HG02870 (cell line): ENCODE measurements at regions not wholly inside any gene's neighbourhood (a gene's known extent, or its start where the extent isn't known, plus 50 kb on each side); places are given as distances from the start of the nearest gene placed in this dataset.
"Not testable (repeated sequence)": the region's sequence is repeated elsewhere in the genome, so short reads cannot be mapped to it uniquely, and the experiment has no call there.

Experiments
- ATAC-seq: cut with Tn5 transposase; IDR thresholded peaks from one replicate; pipeline ENCODE4 v1.9.1; 2021; ENCODE audit warnings: mild to moderate bottlenecking, moderate library complexity; ENCODE audit not compliant: unreplicated experiment

DNA sequence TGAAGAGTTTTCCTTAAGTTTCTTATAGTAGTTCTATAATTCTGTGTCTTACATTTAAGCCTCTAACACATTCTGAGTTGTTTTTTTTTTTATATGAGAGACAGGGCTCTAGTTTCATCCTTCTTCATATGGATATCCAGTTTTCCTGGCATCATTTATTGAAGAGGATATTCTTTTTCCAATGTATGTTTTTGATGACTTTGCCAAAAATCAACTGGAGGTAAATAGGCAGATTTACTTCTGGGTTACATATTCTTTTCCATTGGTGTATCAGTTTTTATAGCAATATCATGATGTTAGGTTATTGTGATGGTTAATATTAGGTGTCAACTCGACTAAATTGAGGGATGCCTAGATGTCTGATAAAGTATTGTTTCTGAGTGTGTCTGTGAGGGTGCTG is 650.7 kb upstream of the GRID2 start:
- no peak for ATAC-seq

DNA sequence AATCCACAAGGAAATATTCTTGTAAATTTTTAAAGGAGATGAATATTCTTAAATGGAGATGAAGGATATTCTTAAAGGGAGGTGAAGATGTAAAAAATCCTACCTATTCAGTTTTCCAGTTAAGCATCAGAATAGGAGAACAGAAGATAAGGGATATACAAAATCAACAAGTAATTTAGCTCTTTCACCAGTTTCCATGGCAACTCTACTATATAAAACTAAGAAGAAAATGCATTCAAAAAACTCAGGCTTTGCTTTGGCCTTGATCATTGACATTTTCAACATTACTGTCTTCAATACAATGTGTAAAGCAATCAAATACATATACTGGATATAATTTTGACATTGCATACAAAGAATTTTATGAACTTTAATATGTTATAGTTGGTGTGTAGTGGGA is 622.7 kb upstream of the GRID2 start:
- no peak for ATAC-seq

DNA sequence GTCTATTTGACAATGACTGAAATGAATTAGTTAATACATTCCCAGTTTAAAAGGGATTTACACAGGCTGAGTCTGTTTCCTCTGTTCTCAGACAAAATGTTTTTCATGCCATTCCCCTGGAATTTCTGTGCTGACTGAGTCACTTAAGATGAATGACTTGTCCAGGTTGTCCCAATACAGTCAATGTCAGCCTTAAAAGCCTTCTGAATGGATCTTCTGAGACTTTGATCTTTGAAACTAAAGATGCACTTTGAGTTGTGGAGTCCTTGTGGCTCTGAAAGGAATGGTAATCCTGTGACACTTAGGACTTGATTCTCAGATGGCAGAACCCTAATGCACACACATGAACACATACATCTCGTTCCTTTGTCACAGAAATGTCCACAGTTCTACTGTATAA is 622.2 kb upstream of the GRID2 start:
- no peak for ATAC-seq

DNA sequence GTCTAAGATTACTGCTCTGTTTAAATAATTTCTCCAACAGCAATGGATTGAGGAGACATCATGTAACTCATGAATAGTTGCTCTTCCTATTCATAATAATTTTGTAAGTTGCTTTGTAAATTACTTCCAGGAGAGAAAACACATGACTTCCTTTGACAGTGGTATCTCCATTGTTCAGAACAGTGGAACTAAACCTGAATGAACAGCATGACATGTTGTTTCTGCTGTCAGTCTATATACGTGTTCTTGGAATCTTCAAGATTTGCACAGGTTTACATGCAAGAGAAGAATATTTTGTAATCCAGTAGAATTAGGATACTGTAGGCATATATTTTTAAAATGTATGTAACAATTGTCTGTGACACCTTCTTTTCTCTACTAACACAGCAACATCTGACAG is 618.8 kb upstream of the GRID2 start:
- no peak for ATAC-seq

DNA sequence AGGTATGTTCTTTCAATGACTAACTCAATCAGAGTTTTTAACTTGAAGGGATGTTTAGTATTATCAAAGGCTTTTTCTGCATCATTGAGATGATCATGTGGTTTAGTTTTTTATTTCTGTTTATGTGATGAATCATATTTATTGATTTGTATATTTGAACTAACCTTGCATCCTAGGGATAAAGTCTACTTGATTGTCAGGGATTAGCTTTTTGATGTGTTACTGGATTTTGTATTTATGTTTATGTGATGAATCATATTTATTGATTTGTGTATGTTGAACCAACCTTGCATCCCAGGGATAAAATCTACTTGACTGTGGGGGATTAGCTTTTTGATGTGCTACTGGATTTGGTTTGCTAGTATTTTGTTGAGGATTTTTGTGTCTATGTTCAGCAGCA is 615.4 kb upstream of the GRID2 start:
- ATAC-seq, result no peak

DNA sequence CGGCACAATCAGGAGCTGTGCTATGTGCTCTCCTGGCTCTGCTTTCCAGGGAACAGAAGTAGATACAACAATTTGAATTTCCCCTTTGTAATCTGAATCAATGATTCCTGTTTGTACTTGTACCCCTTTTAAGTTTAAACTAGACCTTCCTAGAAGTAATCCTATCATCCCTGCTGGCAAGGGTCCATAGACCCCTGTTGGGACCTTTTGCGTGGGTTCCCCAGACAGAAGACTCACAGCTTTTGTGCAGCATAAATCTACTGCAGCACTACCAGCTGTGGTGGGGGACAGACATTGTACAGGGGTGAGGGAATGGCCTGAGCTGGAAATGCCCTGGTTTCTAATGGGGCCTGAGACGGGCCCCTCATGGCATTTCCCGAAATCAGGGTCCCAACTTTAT is 604.1 kb upstream of the GRID2 start:
- not testable (repeated sequence) for ATAC-seq

DNA sequence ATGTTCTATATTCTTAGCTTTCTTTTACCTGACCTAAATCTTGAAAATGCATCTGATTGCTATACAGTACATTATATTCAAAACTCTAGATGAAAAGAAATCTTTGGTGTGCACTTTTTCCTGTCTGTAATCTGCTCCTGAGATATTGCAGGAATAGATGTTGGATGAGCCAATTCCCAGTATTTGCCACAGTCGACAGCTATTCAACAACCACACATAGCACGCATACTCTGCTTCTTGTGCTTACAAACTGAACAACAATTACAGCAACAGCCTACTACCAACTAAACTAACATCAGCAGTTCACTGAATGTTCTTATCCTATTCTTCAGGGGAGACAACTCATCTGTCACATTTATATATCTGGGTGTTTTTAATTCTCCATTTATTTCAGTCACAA is 573.9 kb upstream of the GRID2 start:
- no peak for ATAC-seq

DNA sequence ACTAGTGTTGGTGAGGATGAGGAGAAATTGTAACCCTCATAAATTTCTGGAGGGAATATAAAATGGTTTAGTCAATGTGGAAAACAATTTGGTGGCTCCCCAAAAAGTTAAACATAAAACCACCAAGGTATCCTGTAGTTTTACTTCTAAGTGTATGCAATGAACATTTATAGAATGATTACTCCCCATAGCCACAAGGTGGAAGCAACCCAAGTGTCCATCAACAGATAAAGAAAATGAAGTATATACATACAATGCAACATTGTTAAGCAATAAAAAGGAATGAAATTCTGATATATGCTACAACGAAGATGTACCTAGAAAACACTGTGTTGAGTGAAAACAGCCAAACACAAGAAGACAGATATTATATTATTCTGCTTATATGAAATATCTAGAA is 569.1 kb upstream of the GRID2 start:
- ATAC-seq, result no peak

DNA sequence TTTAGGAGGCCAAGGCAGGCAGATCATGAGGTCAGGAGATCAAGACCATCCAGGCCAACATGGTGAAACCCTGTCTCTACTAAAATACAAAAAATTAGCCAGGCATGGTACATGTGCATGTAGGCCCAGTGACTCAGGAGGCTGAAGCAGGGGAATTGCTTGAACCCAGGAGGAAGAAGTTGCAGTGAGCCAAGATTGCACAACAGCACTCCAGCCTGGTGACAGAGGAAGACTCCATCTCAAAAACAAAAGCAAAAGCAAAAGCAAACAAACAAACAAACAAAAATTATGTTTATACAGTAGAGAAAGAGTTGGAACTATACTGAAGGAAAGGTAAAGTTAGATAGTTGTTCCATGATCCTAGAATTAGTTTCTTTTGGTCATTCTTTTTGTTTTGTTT is 564.9 kb upstream of the GRID2 start:
- not testable (repeated sequence) for ATAC-seq

DNA sequence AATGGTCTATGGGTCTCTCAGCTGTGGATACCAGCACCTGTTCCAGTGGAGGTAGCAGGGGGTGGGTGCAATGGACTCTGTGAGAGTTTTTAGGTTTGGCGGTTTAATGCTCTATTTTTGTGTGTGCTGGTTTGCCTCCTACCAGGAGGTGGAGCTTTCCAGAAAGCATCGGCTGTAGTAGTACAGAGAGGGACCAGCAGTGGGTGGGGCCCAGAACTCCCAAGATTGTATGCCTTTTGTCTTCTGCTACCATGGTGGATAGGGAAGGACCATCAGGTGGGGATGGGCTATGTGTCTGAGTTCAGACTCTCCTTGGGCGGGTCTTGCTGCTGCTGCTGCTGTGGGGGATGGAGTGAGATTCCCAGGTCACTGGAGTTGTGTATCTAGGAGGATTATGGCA is 557.2 kb upstream of the GRID2 start:
- no peak for ATAC-seq

DNA sequence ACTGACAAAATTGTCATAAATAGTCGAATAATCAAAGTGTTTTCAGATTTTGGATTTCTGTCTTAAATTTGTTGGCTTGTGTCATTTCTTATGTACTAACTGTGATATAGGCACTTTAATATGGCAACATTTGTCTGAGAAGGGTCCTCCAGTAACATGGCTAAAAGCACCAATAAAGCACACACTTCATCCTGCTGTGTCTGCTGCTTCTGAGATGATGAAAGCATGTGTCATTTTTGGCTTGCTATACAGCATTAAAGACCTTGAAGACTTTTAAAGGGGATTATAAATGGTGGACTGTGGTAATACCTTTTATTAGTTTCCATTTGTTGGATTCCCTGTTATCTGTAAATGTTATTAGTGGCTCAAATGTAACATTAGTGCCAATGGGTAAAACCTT is 551.8 kb upstream of the GRID2 start:
- no peak for ATAC-seq

DNA sequence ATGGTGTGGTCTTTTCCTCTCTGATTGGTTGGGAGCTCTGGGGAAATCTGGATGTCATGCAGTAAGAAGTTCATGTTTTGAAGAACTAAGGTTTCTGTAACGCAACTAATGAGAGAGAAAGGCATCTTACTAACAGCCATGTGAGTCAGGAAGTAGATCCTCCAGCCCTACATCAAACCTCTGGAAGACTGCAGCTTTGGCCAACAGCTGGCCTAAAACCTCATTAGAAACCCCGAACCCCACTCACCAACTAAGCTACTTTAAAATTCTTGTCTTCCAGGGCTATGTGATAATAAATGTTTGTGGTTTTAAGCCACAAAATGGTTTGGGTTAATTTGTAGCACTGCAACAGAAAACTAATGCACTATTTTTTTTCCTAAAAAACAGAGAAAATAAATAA is 549.0 kb upstream of the GRID2 start:
- no peak for ATAC-seq

DNA sequence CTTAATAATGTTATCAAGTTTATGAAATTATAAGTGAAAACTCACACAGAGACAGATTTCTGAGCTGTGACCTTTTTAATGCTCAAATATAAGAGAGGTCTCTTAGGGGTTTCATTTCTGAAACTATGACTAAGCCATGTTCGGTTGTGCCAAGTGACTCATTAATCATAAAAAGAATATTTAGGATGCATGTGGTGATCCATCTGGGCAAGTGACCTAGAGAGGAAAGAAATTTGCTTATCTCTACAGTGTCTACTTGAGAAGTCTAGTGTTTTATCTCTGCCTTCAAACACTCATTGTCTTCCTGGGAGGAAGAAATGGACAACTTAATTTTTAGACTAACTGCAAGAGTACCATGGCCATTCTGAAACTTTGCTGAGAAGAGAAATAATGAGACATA is 545.3 kb upstream of the GRID2 start:
- ATAC-seq, result no peak

DNA sequence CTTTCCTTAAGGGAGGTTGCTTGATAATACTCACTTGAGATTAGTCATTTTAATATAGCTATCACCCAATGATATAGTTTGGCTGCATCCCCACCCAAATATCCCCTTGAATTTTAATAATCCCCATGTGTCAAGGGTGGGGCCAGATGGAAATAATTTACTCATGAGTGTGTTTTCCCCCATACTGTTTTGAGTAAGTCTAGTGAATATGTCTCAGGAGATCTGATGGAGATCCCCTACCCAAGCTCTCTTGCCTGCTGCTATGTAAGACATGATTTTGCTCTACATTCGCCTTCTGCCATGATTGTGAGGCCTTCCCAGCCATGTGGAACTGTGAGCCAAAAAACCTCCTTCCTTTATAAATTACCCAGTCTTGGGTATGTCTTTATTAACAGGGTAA is 539.7 kb upstream of the GRID2 start:
- no peak for ATAC-seq

DNA sequence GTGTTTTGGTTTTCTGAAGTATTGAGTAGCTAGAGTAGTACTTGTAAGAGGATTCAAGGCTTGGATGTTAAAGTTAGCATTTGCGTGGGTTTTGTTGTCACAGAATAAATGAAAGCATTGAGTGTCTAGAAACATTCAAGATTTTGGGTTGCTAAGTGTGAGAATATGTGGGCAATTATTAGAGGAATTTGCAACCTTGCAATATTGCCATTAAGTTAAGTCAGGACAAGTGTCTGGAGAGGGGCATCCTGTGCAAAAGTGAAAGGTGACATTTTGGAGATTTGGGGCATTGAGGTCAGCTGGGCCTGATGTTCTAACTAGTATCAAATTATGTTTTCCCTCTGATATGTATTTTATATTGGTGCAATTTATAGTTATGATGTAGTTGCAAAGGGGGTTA is 533.9 kb upstream of the GRID2 start:
- ATAC-seq, result no peak

DNA sequence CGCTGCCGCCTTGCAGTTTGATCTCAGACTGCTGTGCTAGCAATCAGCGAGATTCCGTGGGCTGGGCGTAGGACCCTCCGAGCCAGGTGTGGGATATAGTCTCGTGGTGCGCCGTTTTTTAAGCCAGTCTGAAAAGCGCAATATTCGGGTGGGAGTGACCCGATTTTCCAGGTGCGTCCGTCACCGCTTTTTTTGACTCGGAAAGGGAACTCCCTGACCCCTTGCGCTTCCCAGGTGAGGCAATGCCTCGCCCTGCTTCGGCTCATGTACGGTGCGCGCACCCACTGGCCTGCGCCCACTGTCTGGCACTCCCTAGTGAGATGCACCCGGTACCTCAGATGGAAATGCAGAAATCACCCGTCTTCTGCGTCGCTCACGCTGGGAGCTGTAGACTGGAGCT is 512.1 kb upstream of the GRID2 start:
- not testable (repeated sequence) for ATAC-seq

DNA sequence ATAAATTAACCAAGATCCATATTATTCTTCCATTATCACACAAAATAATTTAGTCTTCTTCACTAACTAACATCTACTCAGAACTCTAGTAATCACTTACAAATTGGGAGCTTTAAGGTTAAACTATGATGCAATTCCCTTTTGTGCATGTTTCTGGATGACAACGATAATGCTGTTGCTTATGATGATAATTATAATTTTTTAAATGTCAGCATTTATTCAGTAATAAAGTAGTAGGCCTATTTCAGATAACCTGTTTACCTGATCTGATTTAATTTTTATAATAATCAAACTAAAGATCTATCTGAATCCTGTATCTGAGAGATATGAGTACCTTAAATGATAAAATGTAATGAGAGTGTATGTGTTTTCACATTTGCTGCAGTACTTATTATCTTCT is 507.8 kb upstream of the GRID2 start:
- ATAC-seq, result no peak

DNA sequence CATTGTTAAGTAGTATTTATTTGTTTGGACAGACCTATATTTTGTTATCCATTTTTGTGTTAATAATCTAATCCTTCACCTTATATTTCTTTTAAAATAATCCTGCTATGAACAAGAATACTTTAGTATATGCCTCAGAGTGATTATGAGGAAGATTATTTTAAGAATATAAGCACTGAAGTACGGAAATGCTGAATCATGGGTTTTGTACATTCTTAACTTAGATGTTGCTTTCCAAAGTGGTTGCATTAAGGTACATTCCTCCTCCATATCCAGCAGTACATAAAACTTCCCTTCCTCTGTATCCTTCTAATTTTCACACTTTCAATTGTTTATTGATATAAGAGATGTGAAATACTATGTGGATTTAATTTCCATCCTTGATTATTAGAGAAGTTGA is 491.4 kb upstream of the GRID2 start:
- ATAC-seq, result no peak

DNA sequence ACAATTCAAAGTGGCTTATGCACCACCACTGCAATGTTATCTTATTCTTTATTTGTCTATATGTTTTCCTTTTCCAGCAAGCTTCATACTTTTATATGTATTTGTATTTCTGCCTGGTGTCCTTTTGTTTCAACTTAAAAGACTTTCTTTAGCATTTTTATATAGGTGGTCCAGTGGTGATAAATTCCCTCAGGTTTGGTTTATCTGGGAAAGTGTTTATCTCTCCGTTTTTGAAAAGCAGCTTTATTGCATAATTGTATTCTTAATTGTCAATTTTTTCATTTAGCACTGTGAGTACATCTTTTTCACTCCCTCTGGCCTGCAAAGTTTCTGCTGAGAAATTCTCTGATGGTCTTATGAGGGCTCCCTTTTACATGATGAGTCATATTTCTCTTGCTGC is 479.0 kb upstream of the GRID2 start:
- ATAC-seq, result no peak

DNA sequence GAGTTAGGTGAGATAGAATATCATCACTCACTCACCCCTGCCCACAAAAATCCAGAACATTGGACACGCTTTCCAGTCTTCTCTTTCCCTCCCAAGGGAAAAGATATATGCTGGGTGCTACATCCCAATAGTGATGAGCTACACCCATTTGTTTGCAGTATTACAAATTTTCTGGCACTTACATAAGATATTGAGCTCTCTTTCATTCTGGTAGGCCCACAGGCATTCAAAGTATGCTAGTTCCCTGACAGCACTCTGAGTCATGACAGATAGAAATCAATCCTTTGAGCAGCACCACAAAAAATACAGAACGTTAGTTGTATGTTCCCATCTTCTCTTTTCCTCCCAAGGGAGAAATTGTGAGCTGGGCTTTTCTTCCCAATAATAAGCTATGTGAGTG is 477.6 kb upstream of the GRID2 start:
- ATAC-seq, result no peak

DNA sequence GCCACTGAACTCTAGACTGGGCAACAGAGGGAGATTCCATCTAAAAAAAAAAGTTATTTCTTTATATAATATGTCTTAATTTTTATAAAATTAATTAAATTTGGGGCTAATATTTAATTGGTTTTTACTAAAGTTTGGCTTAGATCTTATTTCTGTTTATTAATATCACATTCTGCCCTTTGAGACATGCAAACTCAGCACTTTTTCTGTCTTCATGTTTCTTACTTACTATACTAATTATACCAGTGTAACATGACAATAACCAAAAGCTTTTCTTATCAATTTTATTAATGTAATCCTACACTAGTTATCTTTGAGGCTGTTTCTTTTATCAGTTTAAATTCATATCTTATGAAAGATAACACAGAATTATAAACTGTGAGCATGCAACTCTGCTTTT is 475.9 kb upstream of the GRID2 start:
- ATAC-seq, result no peak

DNA sequence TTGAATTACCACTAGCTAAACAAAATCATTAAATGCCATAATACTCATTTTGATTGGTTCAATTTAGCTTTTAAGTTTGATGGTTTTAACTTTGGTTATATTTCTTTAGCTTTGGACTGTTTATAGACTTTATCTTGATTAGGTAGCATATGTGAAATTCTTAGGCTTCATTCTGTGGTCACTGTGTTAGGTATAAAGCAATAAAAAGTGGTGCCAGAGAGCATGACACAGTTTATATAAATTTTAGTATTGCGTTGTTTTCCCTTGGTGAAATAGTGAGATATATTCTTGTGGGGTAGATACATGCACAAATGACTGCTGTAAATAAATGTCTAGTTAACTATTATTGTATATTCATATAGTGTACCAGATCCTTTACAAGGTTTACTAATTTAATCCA is 474.2 kb upstream of the GRID2 start:
- ATAC-seq, result no peak

DNA sequence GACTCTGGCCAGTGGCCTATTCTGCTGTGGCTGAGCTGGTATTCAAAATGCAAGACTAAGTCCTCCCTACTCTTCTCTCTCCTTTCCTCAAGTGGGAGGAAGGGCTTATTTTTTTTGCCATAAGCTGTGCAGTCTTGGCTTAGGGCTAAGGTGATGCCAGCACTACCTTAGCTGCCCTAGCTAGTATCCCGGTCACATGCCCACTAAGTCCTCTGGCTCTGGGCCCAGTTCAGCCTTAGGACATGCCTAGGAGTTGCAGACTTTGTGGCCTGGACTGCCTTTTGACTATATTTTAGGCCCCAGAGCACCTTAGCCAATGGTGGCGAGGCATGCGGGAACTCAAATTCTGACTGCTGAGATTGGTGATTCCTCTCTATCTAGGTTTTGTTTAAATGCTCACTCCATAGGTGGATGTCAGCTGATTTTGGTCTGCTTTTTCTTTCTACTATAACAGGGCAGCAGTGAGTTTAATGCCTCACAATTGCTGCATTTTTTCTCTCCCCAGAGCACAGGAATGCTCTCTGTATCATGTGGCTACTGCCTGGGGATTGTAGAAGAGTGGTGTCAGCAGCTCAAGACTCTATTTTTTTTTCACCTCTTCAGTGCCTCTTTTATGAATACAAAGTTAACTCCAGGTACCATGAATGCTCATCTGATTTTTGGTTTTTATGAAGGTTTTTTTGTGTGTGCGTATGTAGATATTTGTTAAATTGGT is 472.9 kb upstream of the GRID2 start:
- ATAC-seq, result no peak
